Endothelial cell of umbilical vein (primary cell): ENCODE measurements at regions not wholly inside any gene's neighbourhood (a gene's known extent, or its start where the extent isn't known, plus 50 kb on each side); places are given as distances from the start of the nearest gene placed in this dataset.

ENCODE experiments used
- BruUV-seq: library from RNA; stranded (reverse); fragments of 400-500 nt; replicated peaks from 2 replicates; lab custom pipeline; 2021; lab: Mats Ljungman, UMichigan
- CTCF ChIA-PET: fragments of 300-600, 350-600 bp; sonication (Branson Sonifier 250); formaldehyde crosslinking; loops from one replicate; lab custom pipeline; 2021; ENCODE audit warnings: antibody characterized with exemption, inconsistent platforms; lab: Charles Lee
- POLR2A ChIA-PET: fragments of 300-600, 350-600 bp; sonication (Branson Sonifier 250); formaldehyde crosslinking; loops from one replicate; lab custom pipeline; 2021; ENCODE audit warnings: antibody characterized with exemption, inconsistent platforms; lab: Charles Lee
- DNase-seq: peaks from one replicate; pipeline ENCODE4 v3.0.0-alpha.2; 2011; ENCODE audit warnings: low read depth, low spot score
- FAIRE-seq: peaks from 2 replicates; lab custom pipeline; 2011; peaks lifted over from hg19 to GRCh38; lab: Jason Lieb, UNC
- H2AFZ ChIP-seq: 2 replicates; pipeline ENCODE4 v1.6.0; 2012; ENCODE audit warnings: low read depth, low read length, control low read depth, inconsistent platforms
- H3K27ac ChIP-seq: 2 replicates; pipeline ENCODE4 v1.5.1; 2011; ENCODE audit warnings: low read depth, mild to moderate bottlenecking, control low read depth, low read length, moderate library complexity; ENCODE audit not compliant: insufficient read depth
- H3K27me3 ChIP-seq, 2 experiments: 2 replicates each; pipeline versions ENCODE4 v1.6.0 to v1.6.1; 2011; ENCODE audit warnings: low read length in 2 of 2, mixed read lengths in 1 of 2; ENCODE audit not compliant: control insufficient read depth in 2 of 2, insufficient read depth in 2 of 2
- H3K36me3 ChIP-seq, 2 experiments: 2 replicates in 1 of 2; 3 replicates in 1 of 2; pipeline ENCODE4 v1.5.1; 2011; ENCODE audit warnings: low read length in 2 of 2, mild to moderate bottlenecking in 1 of 2, moderate library complexity in 1 of 2; ENCODE audit not compliant: control insufficient read depth in 2 of 2, insufficient read depth in 2 of 2; ENCODE audit errors: extremely low read depth in 1 of 2
- H3K4me1 ChIP-seq: 3 replicates; pipeline ENCODE4 v1.5.1; 2011; ENCODE audit warnings: mild to moderate bottlenecking, low read length; ENCODE audit not compliant: control insufficient read depth, insufficient read depth; ENCODE audit errors: extremely low read depth
- H3K4me2 ChIP-seq: 2 replicates; pipeline ENCODE4 v1.6.1; 2011; ENCODE audit warnings: low read length, control low read depth, mixed read lengths; ENCODE audit not compliant: insufficient read depth
- H3K4me3 ChIP-seq, 3 experiments: fragments of 200-600 bp in 1 of 3; sonication (generic), shearing (Covaris generic) in 1 of 3; replicated peaks in 1 of 3; 2 replicates each; pipeline ENCODE4 v1.5.1; 2011 to 2016; ENCODE audit warnings: control low read depth in 3 of 3, low read length in 3 of 3, mild to moderate bottlenecking in 2 of 3, inconsistent platforms in 1 of 3, low read depth in 1 of 3, moderate library complexity in 1 of 3; ENCODE audit not compliant: insufficient read depth in 1 of 3
- H3K79me2 ChIP-seq: 2 replicates; pipeline ENCODE4 v1.6.0; 2012; ENCODE audit warnings: low read length, inconsistent platforms; ENCODE audit not compliant: control insufficient read depth, insufficient read depth
- H3K9ac ChIP-seq: replicated peaks from 2 replicates; pipeline ENCODE3; 2011; ENCODE audit warnings: low read length, control low read depth; ENCODE audit not compliant: insufficient read depth; ENCODE audit errors: extremely low read depth
- H3K9me1 ChIP-seq: replicated peaks from 3 replicates; pipeline ENCODE4 v1.6.0; 2011; ENCODE audit warnings: mild to moderate bottlenecking, low read length; ENCODE audit not compliant: control insufficient read depth, insufficient read depth; ENCODE audit errors: extremely low read depth
- H3K9me3 ChIP-seq: replicated peaks from 2 replicates; pipeline ENCODE4 v1.5.1; 2012; ENCODE audit warnings: low read length, inconsistent platforms; ENCODE audit not compliant: control insufficient read depth, insufficient read depth
- H4K20me1 ChIP-seq: replicated peaks from 2 replicates; pipeline ENCODE3; 2011; ENCODE audit warnings: mild to moderate bottlenecking, low read length; ENCODE audit not compliant: control insufficient read depth, insufficient read depth; ENCODE audit errors: extremely low read depth
- EZH2 ChIP-seq: IDR thresholded peaks from 2 replicates; pipeline ENCODE4 v1.6.1; 2012; ENCODE audit warnings: borderline replicate concordance, low read depth, mild to moderate bottlenecking, moderate library complexity, low read length, inconsistent platforms; ENCODE audit not compliant: severe bottlenecking
- FOS ChIP-seq: IDR thresholded peaks from 2 replicates; pipeline ENCODE4 v1.6.1; 2011; ENCODE audit warnings: mild to moderate bottlenecking, low read length, moderate library complexity, borderline replicate concordance; ENCODE audit not compliant: insufficient read depth
- GATA2 ChIP-seq: IDR thresholded peaks from 2 replicates; pipeline ENCODE4 v1.7.0; 2011; ENCODE audit warnings: low read depth, mild to moderate bottlenecking, moderate library complexity, mixed read lengths, low read length; ENCODE audit not compliant: insufficient read length, insufficient read depth
- JUN ChIP-seq: IDR thresholded peaks from 2 replicates; pipeline ENCODE4 v1.6.1; 2011; ENCODE audit warnings: borderline replicate concordance, low read depth; ENCODE audit not compliant: insufficient read length, insufficient read depth
- MAX ChIP-seq: IDR thresholded peaks from 2 replicates; pipeline ENCODE4 v1.6.1; 2011; ENCODE audit not compliant: insufficient read depth, insufficient read length
- MYC ChIP-seq: IDR thresholded peaks from one replicate; pipeline ENCODE4 v1.6.1; 2011; ENCODE audit warnings: mild to moderate bottlenecking, low read depth, low read length
- POLR2A ChIP-seq: IDR thresholded peaks from 2 replicates; pipeline ENCODE4 v1.6.1; 2012; ENCODE audit warnings: low read depth, mild to moderate bottlenecking, control low read depth, low read length
- POLR2AphosphoS5 ChIP-seq: IDR thresholded peaks from 2 replicates; pipeline ENCODE4 v1.6.1; 2012; ENCODE audit warnings: low read depth, mild to moderate bottlenecking, control low read depth, low read length, moderate library complexity; ENCODE audit not compliant: insufficient read depth
- dilution Hi-C: fragments of 300-500 bp; cut with MboI; formaldehyde crosslinking; loops from one replicate; pipeline ENCODE4 v1.15.0; 2019; ENCODE audit warnings: low sequenced_read_pairs; ENCODE audit not compliant: extremely low pct_ligation_motif_present
- intact Hi-C: fragments of 100-400 bp; cut with micrococcal nuclease; formaldehyde crosslinking; loops from one replicate; pipeline ENCODE4 v1.10.0; 2022
- TF ChIP-seq, protein P1 (sequence below), 2 donors: IDR thresholded peaks; 1 replicate in 1 of 2; 2 replicates in 1 of 2; pipeline ENCODE4 v1.5.1; 2011; ENCODE audit warnings: low read length in 2 of 2, mild to moderate bottlenecking in 2 of 2, moderate library complexity in 2 of 2, control low read depth in 1 of 2, inconsistent platforms in 1 of 2, low read depth in 1 of 2; ENCODE audit not compliant: insufficient read depth in 1 of 2; ENCODE audit errors: extremely low read depth in 1 of 2

DNA sequence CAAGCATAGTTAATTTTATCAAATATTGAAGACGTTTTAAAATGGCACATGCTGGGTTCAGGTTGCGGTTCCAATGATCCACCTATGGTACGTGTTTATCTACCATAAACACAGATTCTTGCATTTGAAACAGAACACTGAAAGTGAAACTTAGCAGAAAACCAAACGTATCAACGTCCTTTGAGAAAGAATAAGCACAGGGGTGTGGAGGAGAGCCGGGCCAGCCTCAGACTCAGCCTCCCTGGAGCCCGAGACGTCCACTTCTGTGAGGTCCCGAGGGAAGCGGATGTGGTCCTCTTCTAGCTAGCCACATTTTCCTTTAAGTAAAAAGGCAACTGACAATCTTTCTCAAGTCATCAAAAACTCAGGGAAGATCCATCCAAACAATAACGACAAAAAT, 195.9 kb downstream of the RTP5 start:
- no peaks in the 10 kb centered on the region for H4K20me1 ChIP-seq
- H3K9me3 ChIP-seq, result no peaks in the 10 kb centered on the region
- H3K9ac ChIP-seq, result no peak overlapping the region
- H3K27ac ChIP-seq, result no peak overlapping the region
- H3K9me1 ChIP-seq, result no peaks in the 10 kb centered on the region
- TF ChIP-seq GATA2 (no peak), FOS (no peak), POLR2AphosphoS5 (no peak), MAX (no peak), JUN (no peak), MYC (no peak), EZH2 (no peak), POLR2A (no peak)
- TF ChIP-seq, protein P1, sequence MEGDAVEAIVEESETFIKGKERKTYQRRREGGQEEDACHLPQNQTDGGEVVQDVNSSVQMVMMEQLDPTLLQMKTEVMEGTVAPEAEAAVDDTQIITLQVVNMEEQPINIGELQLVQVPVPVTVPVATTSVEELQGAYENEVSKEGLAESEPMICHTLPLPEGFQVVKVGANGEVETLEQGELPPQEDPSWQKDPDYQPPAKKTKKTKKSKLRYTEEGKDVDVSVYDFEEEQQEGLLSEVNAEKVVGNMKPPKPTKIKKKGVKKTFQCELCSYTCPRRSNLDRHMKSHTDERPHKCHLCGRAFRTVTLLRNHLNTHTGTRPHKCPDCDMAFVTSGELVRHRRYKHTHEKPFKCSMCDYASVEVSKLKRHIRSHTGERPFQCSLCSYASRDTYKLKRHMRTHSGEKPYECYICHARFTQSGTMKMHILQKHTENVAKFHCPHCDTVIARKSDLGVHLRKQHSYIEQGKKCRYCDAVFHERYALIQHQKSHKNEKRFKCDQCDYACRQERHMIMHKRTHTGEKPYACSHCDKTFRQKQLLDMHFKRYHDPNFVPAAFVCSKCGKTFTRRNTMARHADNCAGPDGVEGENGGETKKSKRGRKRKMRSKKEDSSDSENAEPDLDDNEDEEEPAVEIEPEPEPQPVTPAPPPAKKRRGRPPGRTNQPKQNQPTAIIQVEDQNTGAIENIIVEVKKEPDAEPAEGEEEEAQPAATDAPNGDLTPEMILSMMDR (IDR thresholded peaks at IDR 0.05; ENCODE audit: extremely low read depth in 1 of 2, insufficient read depth in 1 of 2, low read depth in 1 of 2, low read length in 2 of 2), result no peak
- no TSS peak for BruUV-seq
- no peaks in the 10 kb centered on the region for H3K4me1 ChIP-seq
- intact Hi-C loops (no loop called here), dilution Hi-C loops (no loop called here)
- H3K79me2 ChIP-seq, result no peaks in the 10 kb centered on the region
- H3K4me3 ChIP-seq, result no peak overlapping the region
- H2AFZ ChIP-seq, result no peak overlapping the region
- H3K27me3 ChIP-seq, result peaks cover 0 to 2% of the 10 kb centered on the region in 2 experiments
- H3K36me3 ChIP-seq, result no peaks in the 10 kb centered on the region
- no peak for FAIRE-seq
- ChIA-PET POLR2A (no interaction called here), CTCF (no interaction called here)
- DNase-seq, result no peak
- H3K4me2 ChIP-seq, result no peak overlapping the region
